NAMALWA (cell line): ENCODE measurements at regions not wholly inside any gene's neighbourhood (a gene's known extent, or its start where the extent isn't known, plus 50 kb on each side); places are given as distances from the start of the nearest gene placed in this dataset.

Source experiments
- DNase-seq: peaks from one replicate; pipeline ENCODE4 v3.0.0-alpha.2; 2015; ENCODE audit warnings: low spot score

- DNase-seq = no peak
Measured at GRCh38 chr6:40832691-40833090, 206.3 kb downstream of the UNC5CL start.

GRCh38 chr6:40831381-40831780, 207.6 kb downstream of the UNC5CL start:
- DNase-seq = no peak

- DNase-seq = no peak
Measured at GRCh38 chr6:40825102-40825501, 213.9 kb downstream of the UNC5CL start.

- DNase-seq = peak; percentile 81
Measured at GRCh38 chr6:40823917-40824891, 214.8 kb downstream of the UNC5CL start.

GRCh38 chr6:40822619-40823018, 216.4 kb downstream of the UNC5CL start:
- no peak for DNase-seq

- DNase-seq = no peak
Measured at GRCh38 chr6:40819182-40819834, 219.7 kb downstream of the UNC5CL start.

GRCh38 chr6:40817369-40817768, 221.7 kb downstream of the UNC5CL start:
- DNase-seq = no peak

- DNase-seq = no peak
Measured at GRCh38 chr6:40816601-40817000, 222.4 kb downstream of the UNC5CL start.

- no peak for DNase-seq
Measured at GRCh38 chr6:40815731-40816130, 223.3 kb downstream of the UNC5CL start.

- no peak for DNase-seq
Measured at GRCh38 chr6:40810171-40810570, 223.0 kb upstream of the LRFN2 start.

- no peak for DNase-seq
Measured at GRCh38 chr6:40809627-40810026, 222.5 kb upstream of the LRFN2 start.

GRCh38 chr6:40807484-40807883, 220.3 kb upstream of the LRFN2 start:
- no peak for DNase-seq

- no peak for DNase-seq
Measured at GRCh38 chr6:40806256-40806864, 219.2 kb upstream of the LRFN2 start.

- no peak for DNase-seq
Measured at GRCh38 chr6:40805336-40805735, 218.2 kb upstream of the LRFN2 start.

- no peak for DNase-seq
Measured at GRCh38 chr6:40804905-40805304, 217.7 kb upstream of the LRFN2 start.

GRCh38 chr6:40803897-40804702, 216.9 kb upstream of the LRFN2 start:
- DNase-seq = peak; percentile 11

- DNase-seq = no peak
Measured at GRCh38 chr6:40802481-40802880, 215.3 kb upstream of the LRFN2 start.

- DNase-seq = no peak
Measured at GRCh38 chr6:40799296-40800140, 212.4 kb upstream of the LRFN2 start.

- DNase-seq = no peak
Measured at GRCh38 chr6:40798069-40798770, 211.1 kb upstream of the LRFN2 start.
